OCI-LY1 (cell line): ENCODE measurements at regions not wholly inside any gene's neighbourhood (a gene's known extent, or its start where the extent isn't known, plus 50 kb on each side); places are given as distances from the start of the nearest gene placed in this dataset.
"Not testable (repeated sequence)": the region's sequence is repeated elsewhere in the genome, so short reads cannot be mapped to it uniquely, and the experiment has no call there.

ENCODE experiments used
- H2AFZ ChIP-seq: fragments of 200-600 bp; sonication (generic), shearing (Covaris generic); 2 replicates; pipeline ENCODE4 v1.6.0; 2014; ENCODE audit warnings: antibody characterized with exemption, mild to moderate bottlenecking, low read length
- H3F3A ChIP-seq: fragments of 200-600 bp; sonication (generic), shearing (Covaris generic); 2 replicates; pipeline ENCODE4 v1.6.0; 2014; ENCODE audit warnings: mild to moderate bottlenecking, antibody characterized with exemption, low read length, moderate library complexity; ENCODE audit not compliant: insufficient read depth
- H3K27ac ChIP-seq: fragments of 200-600 bp; sonication (generic); 2 replicates; pipeline ENCODE4 v1.5.1; 2014; ENCODE audit warnings: low read length, mixed run types, mild to moderate bottlenecking, low read depth; ENCODE audit not compliant: poor library complexity, severe bottlenecking
- H3K27me3 ChIP-seq: fragments of 200-600 bp; sonication (generic); 2 replicates; pipeline ENCODE4 v1.6.0; 2014; ENCODE audit warnings: antibody characterized with exemption, mild to moderate bottlenecking, low read length, moderate library complexity; ENCODE audit not compliant: insufficient read depth
- H3K36me3 ChIP-seq: fragments of 200-600 bp; sonication (generic); 2 replicates; pipeline ENCODE4 v1.6.1; 2014; ENCODE audit warnings: mild to moderate bottlenecking, antibody characterized with exemption, low read length, moderate library complexity, mixed read lengths; ENCODE audit not compliant: insufficient read depth
- H3K4me1 ChIP-seq: fragments of 200-600 bp; sonication (generic); 2 replicates; pipeline ENCODE4 v1.5.1; 2014; ENCODE audit warnings: mild to moderate bottlenecking, low read length, moderate library complexity; ENCODE audit not compliant: insufficient read depth, severe bottlenecking
- H3K4me2 ChIP-seq: fragments of 200-600 bp; sonication (generic), shearing (Covaris generic); 2 replicates; pipeline ENCODE4 v1.6.1; 2014; ENCODE audit warnings: low read length
- H3K4me3 ChIP-seq: fragments of 200-600 bp; sonication (generic); 2 replicates; pipeline ENCODE4 v1.5.1; 2014; ENCODE audit warnings: low read length, low read depth, mild to moderate bottlenecking, mixed read lengths; ENCODE audit not compliant: poor library complexity, severe bottlenecking
- H3K79me2 ChIP-seq: fragments of 200-600 bp; shearing (Covaris generic); 2 replicates; pipeline ENCODE4 v1.6.1; 2016; ENCODE audit warnings: mixed run types, low read length, mixed read lengths; ENCODE audit not compliant: insufficient read depth
- H3K9ac ChIP-seq: fragments of 200-600 bp; sonication (generic), shearing (Covaris generic); 2 replicates; pipeline ENCODE4 v1.6.1; 2014; ENCODE audit warnings: mild to moderate bottlenecking, low read length, mixed read lengths
- H3K9me2 ChIP-seq: fragments of 200-600 bp; sonication (generic), shearing (Covaris generic); 2 replicates; pipeline ENCODE4 v1.6.1; 2014; ENCODE audit warnings: low read depth, mild to moderate bottlenecking, low read length, mixed read lengths
- H3K9me3 ChIP-seq: fragments of 200-600 bp; shearing (Covaris generic); 2 replicates; pipeline ENCODE4 v1.6.1; 2014; ENCODE audit warnings: low read length, mixed read lengths
- H4K20me1 ChIP-seq: fragments of 200-600 bp; sonication (generic), shearing (Covaris generic); 2 replicates; pipeline ENCODE4 v1.6.0; 2016; ENCODE audit warnings: mild to moderate bottlenecking, low read length; ENCODE audit not compliant: insufficient read depth
- EZH2 ChIP-seq: fragments of 200-600 bp; sonication (generic), shearing (Covaris generic); IDR thresholded peaks from 2 replicates; pipeline ENCODE4 v1.8.0; 2017; ENCODE audit warnings: borderline replicate concordance, mixed run types, mild to moderate bottlenecking, antibody characterized with exemption, low read length, moderate library complexity, mixed read lengths
- TF ChIP-seq, protein P1 (sequence below): fragments of 200-600 bp; sonication (generic), shearing (Covaris generic); IDR thresholded peaks from 2 replicates; pipeline ENCODE4 v1.5.1; 2017; ENCODE audit warnings: mild to moderate bottlenecking, antibody characterized with exemption, low read length, moderate library complexity, mixed read lengths

DNA sequence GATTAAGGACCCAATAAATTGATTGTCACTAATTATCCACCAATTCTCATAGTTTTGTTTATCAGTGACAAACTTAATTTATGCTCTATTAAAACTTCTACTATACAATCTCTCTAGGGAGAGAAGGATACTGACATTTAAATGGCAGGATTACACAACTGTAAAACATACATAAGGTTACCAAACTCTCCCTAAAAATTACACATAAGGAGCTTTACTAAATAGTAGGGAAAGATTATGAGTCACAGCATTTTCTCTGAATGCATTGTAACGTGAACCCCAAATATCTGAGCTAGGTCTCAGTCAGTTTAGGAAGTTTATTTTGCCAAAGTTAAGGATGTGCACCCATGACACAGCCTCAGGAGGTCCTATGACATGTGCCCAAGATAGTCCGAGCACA lies 2140.6 kb downstream of the NCAM2 start:
- TF ChIP-seq EZH2, result no peak
- TF ChIP-seq, protein P1, sequence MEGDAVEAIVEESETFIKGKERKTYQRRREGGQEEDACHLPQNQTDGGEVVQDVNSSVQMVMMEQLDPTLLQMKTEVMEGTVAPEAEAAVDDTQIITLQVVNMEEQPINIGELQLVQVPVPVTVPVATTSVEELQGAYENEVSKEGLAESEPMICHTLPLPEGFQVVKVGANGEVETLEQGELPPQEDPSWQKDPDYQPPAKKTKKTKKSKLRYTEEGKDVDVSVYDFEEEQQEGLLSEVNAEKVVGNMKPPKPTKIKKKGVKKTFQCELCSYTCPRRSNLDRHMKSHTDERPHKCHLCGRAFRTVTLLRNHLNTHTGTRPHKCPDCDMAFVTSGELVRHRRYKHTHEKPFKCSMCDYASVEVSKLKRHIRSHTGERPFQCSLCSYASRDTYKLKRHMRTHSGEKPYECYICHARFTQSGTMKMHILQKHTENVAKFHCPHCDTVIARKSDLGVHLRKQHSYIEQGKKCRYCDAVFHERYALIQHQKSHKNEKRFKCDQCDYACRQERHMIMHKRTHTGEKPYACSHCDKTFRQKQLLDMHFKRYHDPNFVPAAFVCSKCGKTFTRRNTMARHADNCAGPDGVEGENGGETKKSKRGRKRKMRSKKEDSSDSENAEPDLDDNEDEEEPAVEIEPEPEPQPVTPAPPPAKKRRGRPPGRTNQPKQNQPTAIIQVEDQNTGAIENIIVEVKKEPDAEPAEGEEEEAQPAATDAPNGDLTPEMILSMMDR, result no peak

DNA sequence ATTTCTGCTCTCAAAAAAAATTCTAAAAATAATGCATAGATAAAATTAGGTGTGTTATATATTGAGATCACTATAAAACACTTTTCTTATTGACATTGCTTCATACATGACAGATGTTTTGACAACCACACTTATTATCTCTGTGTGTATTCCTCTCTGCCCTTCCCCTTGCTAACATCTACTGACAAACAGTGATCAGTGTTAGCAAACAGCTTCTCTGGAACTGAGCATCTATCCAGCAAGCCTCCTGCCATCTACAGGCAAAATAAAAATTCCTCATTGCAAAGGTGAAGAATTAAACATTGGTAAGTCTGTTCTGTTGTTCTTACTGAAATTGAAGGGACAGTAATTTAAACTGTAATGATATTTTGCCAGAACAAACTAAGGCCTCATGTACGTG lies 2153.9 kb downstream of the NCAM2 start:
- H3F3A ChIP-seq, result no peaks in the 10 kb centered on the region

More for the DNA sequence above, 2140.6 kb downstream of the NCAM2 start:
- Histone ChIP-seq H3K4me1 (no peaks in the 10 kb centered on the region), H3K9me3 (no peaks in the 10 kb centered on the region), H3K4me3 (no peak overlapping the region), H3K27me3 (no peaks in the 10 kb centered on the region), H3K4me2 (no peak overlapping the region), H3K79me2 (no peaks in the 10 kb centered on the region), H4K20me1 (no peaks in the 10 kb centered on the region), H3K9ac (no peak overlapping the region), H3K27ac (no peak overlapping the region), H3F3A (no peaks in the 10 kb centered on the region), H3K9me2 (no peaks in the 10 kb centered on the region), H2AFZ (no peak overlapping the region), H3K36me3 (no peaks in the 10 kb centered on the region)

DNA sequence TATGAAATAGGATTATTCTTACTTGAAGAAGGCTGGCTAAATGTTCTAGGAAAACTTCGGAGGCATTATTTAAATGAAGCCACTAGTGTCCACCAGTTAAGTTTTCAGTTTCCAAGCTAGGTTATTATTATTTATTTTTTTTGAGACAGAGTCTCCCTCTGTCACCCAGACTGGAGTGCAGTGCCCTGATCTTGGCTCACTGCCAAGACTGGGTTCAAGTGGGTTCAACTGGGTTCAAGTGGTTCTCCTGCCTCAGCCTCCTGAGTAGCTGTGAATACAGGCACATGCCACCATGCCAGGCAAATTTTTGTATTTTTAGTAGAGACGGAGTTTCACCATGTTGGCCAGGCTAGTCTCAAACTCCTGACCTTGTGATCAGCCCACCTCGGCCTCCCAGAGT lies 2155.6 kb downstream of the NCAM2 start:
- H3F3A ChIP-seq, H3K27ac ChIP-seq, H4K20me1 ChIP-seq, H3K9me3 ChIP-seq, H3K4me1 ChIP-seq, H3K79me2 ChIP-seq, H3K4me2 ChIP-seq, H3K4me3 ChIP-seq, H3K9ac ChIP-seq, H3K9me2 ChIP-seq, H3K27me3 ChIP-seq, H2AFZ ChIP-seq, H3K36me3 ChIP-seq: not testable (repeated sequence)

More for the DNA sequence above, 2153.9 kb downstream of the NCAM2 start:
- no peak overlapping the region for H2AFZ ChIP-seq
- no peaks in the 10 kb centered on the region for H3K79me2 ChIP-seq
- TF ChIP-seq, protein P1, result no peak
- TF ChIP-seq EZH2, result no peak
- H3K27me3 ChIP-seq, result no peaks in the 10 kb centered on the region
- no peak overlapping the region for H3K9ac ChIP-seq
- H3K4me3 ChIP-seq, result no peak overlapping the region
- H4K20me1 ChIP-seq, result no peaks in the 10 kb centered on the region
- H3K36me3 ChIP-seq, result no peaks in the 10 kb centered on the region
- no peak overlapping the region for H3K4me2 ChIP-seq
- no peaks in the 10 kb centered on the region for H3K4me1 ChIP-seq
- H3K27ac ChIP-seq, result no peak overlapping the region
- no peaks in the 10 kb centered on the region for H3K9me2 ChIP-seq
- no peaks in the 10 kb centered on the region for H3K9me3 ChIP-seq

DNA sequence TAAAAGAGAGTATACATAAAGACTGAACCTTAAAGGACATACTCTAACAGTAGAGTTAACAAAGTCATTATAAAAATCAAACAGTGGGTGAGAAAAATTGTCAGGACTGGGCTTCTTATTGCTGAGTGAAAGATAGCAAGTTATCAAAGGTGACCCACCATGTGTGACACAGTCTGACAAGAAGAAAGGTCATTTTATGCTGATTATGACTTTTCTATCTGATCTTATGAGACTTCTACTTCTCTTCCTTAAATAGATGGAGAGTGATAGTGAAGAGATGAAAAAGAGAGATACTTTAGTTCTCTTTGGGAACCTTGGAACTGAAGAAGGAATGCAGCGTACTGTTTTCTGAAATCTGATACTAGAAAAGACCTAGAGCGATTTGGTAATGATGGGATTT lies 2157.1 kb downstream of the NCAM2 start:
- H2AFZ ChIP-seq, result no peak overlapping the region
- no peak overlapping the region for H3K9ac ChIP-seq
- no peaks in the 10 kb centered on the region for H3K36me3 ChIP-seq
- no peaks in the 10 kb centered on the region for H3K9me3 ChIP-seq
- no peaks in the 10 kb centered on the region for H3K79me2 ChIP-seq
- H3K27ac ChIP-seq, result no peak overlapping the region
- no peaks in the 10 kb centered on the region for H3K4me1 ChIP-seq
- no peak overlapping the region for H3K4me2 ChIP-seq
- H3K27me3 ChIP-seq, result no peaks in the 10 kb centered on the region
- H3K4me3 ChIP-seq, result no peak overlapping the region
- H3F3A ChIP-seq, result no peaks in the 10 kb centered on the region
- no peaks in the 10 kb centered on the region for H3K9me2 ChIP-seq
- no peaks in the 10 kb centered on the region for H4K20me1 ChIP-seq
- no peak for TF ChIP-seq EZH2
- TF ChIP-seq, protein P1, result no peak
